ENCODE measurements at regions not wholly inside any gene's neighbourhood (a gene's known extent, or its start where the extent isn't known, plus 50 kb on each side); places are given as distances from the start of the nearest gene placed in this dataset.

DNA sequence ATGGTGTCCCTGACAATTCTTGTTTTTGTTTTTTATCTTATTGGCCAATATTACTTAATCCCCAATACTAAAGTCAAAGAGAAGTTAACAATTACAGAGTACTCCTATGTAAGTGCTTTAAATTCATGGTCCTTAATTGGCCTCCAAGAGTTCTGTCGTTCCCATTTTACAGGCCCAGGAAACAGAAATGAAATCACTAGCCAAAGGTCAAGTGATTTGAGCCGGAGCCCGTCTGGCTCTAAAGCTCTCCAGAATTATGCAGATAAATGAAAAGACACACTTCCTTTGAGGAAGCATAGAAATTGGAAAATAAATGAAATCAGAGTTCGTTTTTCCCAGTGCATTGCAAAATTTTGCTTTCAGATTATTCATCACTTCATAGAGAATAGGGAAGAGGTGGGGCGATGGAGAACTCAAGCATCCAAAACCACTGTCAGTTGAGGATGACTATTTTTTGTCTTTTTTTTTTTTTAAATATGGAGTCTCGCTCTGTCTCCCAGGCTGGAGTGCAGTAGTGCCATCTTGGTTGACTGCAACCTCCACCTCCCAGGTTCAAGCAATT lies 78.5 kb downstream of the MAP1LC3B2 start:
- Histone ChIP-seq H3K23me2 (ENCODE audit: insufficient read length, low read depth, low read length, poor library complexity, severe bottlenecking) (no peaks in the 10 kb centered on the region), H3K4me1 (ENCODE audit: insufficient read depth, low read length) (no peaks in the 10 kb centered on the region; the same call in 1 of the 2 replicates), H3K9ac (ENCODE audit: extremely low read depth, insufficient read length, low read length) (no peak overlapping the region), H3K56ac (ENCODE audit: insufficient read length, low read depth, low read length) (no peak overlapping the region), H3K79me2 (ENCODE audit: insufficient read depth, low read length) (no peaks in the 10 kb centered on the region), H2BK20ac (ENCODE audit: low read depth, low read length, poor library complexity, severe bottlenecking) (no peak overlapping the region), H3K14ac (ENCODE audit: insufficient read depth, low read length) (no peak overlapping the region), H4K91ac (ENCODE audit: insufficient read length, low read depth, low read length) (no peak overlapping the region), H2BK120ac (ENCODE audit: low read depth, low read length, poor library complexity, severe bottlenecking) (no peak overlapping the region), H3T11ph (ENCODE audit: low read length) (no peak overlapping the region), H2AFZ (ENCODE audit: low read length) (no peak overlapping the region), H3K18ac (ENCODE audit: insufficient read length, low read depth, low read length) (no peak overlapping the region), H2BK12ac (ENCODE audit: insufficient read length, low read depth, low read length) (no peak overlapping the region), H3K23ac (ENCODE audit: insufficient read length, low read depth, low read length) (no peak overlapping the region), H4K8ac (replicated peaks; ENCODE audit: insufficient read length, low read depth, low read length) (no peak overlapping the region), H2BK5ac (ENCODE audit: insufficient read length, low read length) (no peak overlapping the region), H2BK15ac (ENCODE audit: low read depth, low read length) (no peak overlapping the region), H3K9me3 (ENCODE audit: control insufficient read depth, low read depth, low read length) (no peaks in the 10 kb centered on the region), H4K5ac (ENCODE audit: insufficient read length, low read depth, low read length) (no peak overlapping the region), H3K4me2 (ENCODE audit: insufficient read depth, insufficient read length, low read length) (no peak overlapping the region), H4K20me1 (ENCODE audit: control insufficient read depth, insufficient read depth, insufficient read length) (no peaks in the 10 kb centered on the region), H3K27me3 (ENCODE audit: insufficient read depth, low read length) (no peaks in the 10 kb centered on the region), H3K4ac (ENCODE audit: low read depth, low read length) (no peak overlapping the region), H2AK5ac (ENCODE audit: insufficient read length, low read length) (no peak overlapping the region), H3K27ac (ENCODE audit: insufficient read length, low read depth, low read length) (no peak overlapping the region), H3K79me1 (ENCODE audit: insufficient read depth, low read depth, low read length, poor library complexity, severe bottlenecking) (no peaks in the 10 kb centered on the region)
- Mint-ChIP-seq H3K27ac (no peak overlapping the region), H3K36me3 (ENCODE audit: insufficient read depth in 1 of 3, low read depth in 3 of 3) (no peaks in the 10 kb centered on the region), H3K4me3 (no peak overlapping the region), H3K9me3 (no peaks in the 10 kb centered on the region), H3K4me1 (peaks cover 4 to 6% of the 10 kb centered on the region in 2 experiments; a peak in 3 of 4 replicates), H3K27me3 (ENCODE audit: low read depth) (no peaks in the 10 kb centered on the region; the same call in 1 of the 2 replicates)
- DNase-seq = no peak
- TF ChIP-seq, protein P1, sequence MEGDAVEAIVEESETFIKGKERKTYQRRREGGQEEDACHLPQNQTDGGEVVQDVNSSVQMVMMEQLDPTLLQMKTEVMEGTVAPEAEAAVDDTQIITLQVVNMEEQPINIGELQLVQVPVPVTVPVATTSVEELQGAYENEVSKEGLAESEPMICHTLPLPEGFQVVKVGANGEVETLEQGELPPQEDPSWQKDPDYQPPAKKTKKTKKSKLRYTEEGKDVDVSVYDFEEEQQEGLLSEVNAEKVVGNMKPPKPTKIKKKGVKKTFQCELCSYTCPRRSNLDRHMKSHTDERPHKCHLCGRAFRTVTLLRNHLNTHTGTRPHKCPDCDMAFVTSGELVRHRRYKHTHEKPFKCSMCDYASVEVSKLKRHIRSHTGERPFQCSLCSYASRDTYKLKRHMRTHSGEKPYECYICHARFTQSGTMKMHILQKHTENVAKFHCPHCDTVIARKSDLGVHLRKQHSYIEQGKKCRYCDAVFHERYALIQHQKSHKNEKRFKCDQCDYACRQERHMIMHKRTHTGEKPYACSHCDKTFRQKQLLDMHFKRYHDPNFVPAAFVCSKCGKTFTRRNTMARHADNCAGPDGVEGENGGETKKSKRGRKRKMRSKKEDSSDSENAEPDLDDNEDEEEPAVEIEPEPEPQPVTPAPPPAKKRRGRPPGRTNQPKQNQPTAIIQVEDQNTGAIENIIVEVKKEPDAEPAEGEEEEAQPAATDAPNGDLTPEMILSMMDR (conservative IDR thresholded peaks at IDR 0.05) = no peak
- no CpG with 5 or more reads among the region's 6 CpGs for WGBS (ENCODE audit: extremely low coverage, insufficient read length, low lambda C conversion rate)

Measured in H9 (cell line).